Duodenal mucosa (tissue), 2 donors: ENCODE measurements at regions not wholly inside any gene's neighbourhood (a gene's known extent, or its start where the extent isn't known, plus 50 kb on each side); places are given as distances from the start of the nearest gene placed in this dataset.
A peak's percentile ranks its signal among the peaks of the same experiment; 100 is the strongest.

Source experiments
- H3K27ac ChIP-seq: one replicate; pipeline ENCODE4 v1.7.0; 2013; ENCODE audit warnings: low read depth, low read length
- H3K27me3 ChIP-seq, 2 donors: one replicate each; pipeline ENCODE4 v1.7.0; 2013; ENCODE audit warnings: low read length in 2 of 2, control low read depth in 1 of 2; ENCODE audit not compliant: insufficient read depth in 2 of 2, control insufficient read depth in 1 of 2
- H3K36me3 ChIP-seq, 2 donors: one replicate each; pipeline ENCODE4 v1.7.0; 2013; ENCODE audit warnings: low read length in 2 of 2, control low read depth in 1 of 2; ENCODE audit not compliant: insufficient read depth in 2 of 2, control insufficient read depth in 1 of 2
- H3K4me1 ChIP-seq, 2 donors: one replicate each; pipeline ENCODE4 v1.7.0; 2013; ENCODE audit warnings: low read length in 2 of 2, control low read depth in 1 of 2; ENCODE audit not compliant: insufficient read depth in 2 of 2, control insufficient read depth in 1 of 2
- H3K4me3 ChIP-seq, 2 donors: one replicate each; pipeline ENCODE4 v1.7.0; 2013; ENCODE audit warnings: low read length in 2 of 2, low read depth in 1 of 2
- H3K9ac ChIP-seq, 2 donors: one replicate each; pipeline ENCODE4 v1.7.0; 2013; ENCODE audit warnings: low read length in 2 of 2, low read depth in 1 of 2
- H3K9me3 ChIP-seq, 2 donors: one replicate each; pipeline ENCODE4 v1.7.0; 2013; ENCODE audit warnings: low read length in 2 of 2, control low read depth in 1 of 2; ENCODE audit not compliant: control insufficient read depth in 1 of 2

DNA sequence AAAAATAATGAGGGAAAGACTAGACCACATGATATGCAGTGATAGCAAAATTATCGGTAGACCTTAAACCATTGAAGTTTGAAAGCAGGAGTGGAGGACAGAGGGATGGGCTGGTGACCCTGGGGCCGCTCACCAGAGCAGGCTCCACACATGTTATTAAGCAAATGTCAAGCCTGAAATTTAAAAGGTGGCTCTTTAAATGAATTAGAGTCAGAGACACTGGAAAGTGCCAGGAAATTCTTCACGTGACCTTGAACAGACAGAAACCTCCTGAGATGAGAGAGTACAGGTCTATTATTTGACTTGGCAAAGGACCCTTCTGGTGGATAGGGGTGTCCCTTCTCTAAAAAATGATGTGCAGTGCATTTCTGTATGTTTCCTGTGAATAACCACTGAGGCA is 111.0 kb upstream of the CPEB4 start:
- Histone ChIP-seq H3K36me3 (no peaks in the 10 kb centered on the region), H3K27ac (no peak overlapping the region), H3K27me3 (no peaks in the 10 kb centered on the region), H3K9ac (no peak overlapping the region), H3K4me1 (peaks cover 20% of the 10 kb centered on the region in 2 donors), H3K9me3 (no peaks in the 10 kb centered on the region), H3K4me3 (no peak overlapping the region)

GRCh38 chr5:173777674-173778073 is 110.5 kb upstream of the CPEB4 start:
- H3K4me3 ChIP-seq: no peak overlapping the region
- no peaks in the 10 kb centered on the region for H3K27me3 ChIP-seq
- H3K9me3 ChIP-seq: no peaks in the 10 kb centered on the region
- no peak overlapping the region for H3K9ac ChIP-seq
- H3K4me1 ChIP-seq: peaks cover 20% of the 10 kb centered on the region in 2 donors
- no peak overlapping the region for H3K27ac ChIP-seq
- no peaks in the 10 kb centered on the region for H3K36me3 ChIP-seq

DNA sequence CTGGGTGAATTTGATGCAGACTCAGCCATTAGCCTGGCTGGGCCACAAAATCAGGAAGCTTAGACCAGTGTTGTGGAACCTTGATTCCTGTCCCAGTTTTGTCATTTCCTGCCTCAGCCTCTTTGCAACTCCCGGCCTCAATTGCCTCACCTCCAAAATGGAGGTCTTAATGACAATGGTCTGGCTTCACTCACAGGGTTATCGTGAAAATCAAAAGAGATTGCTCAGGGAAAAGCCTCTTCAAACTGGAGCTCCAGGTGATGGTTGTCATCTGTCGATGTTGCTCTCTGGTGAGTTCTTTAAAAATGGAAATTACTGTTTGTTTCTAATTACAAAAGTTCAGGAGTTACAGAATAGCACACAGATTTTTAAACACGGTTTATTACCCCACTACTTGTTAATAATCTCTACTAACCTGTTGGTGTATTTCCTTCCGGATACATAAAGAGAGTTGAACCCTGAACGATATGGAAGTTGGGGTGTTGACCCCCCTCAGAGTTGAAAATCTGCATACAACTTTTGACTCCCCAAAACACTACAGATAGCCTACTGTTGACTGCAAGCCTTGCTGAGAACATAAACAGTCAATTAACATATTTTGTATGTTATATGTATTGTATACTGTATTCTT is 109.9 kb upstream of the CPEB4 start:
- Histone ChIP-seq H3K36me3 (no peaks in the 10 kb centered on the region), H3K27ac (no peak overlapping the region)

DNA sequence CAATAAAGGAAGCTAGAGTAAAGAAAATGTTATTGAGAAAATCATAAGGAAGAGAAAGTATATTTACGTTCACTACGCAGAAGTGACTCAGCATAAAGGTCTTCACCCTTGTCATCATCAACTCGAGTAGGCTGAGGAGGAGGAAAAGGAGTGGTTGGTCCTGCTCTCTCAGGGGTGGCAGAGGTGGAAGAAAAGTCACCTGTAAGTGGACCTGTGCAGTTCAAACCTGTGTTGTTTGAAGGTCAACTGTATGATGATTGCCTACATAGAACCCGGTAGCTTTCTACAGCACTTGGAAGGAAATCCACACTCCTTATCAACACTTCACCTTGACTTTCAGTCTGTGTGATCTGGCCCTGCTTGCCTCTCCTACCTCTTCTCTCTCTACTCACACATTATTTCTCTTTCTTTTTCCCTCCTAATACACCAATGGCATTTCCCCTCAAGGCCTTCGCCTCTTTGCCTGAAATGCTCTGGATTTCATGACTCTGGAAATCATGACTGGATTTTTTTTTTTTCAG is 109.3 kb upstream of the CPEB4 start:
- Histone ChIP-seq H3K4me3 (no peak overlapping the region), H3K4me1 (peaks cover 20 to 22% of the 10 kb centered on the region in 2 donors), H3K9me3 (no peaks in the 10 kb centered on the region), H3K9ac (peak overlapping the region in 1 of 2 donors; percentile 2), H3K27ac (no peak overlapping the region), H3K27me3 (no peaks in the 10 kb centered on the region), H3K36me3 (no peaks in the 10 kb centered on the region)

More for the DNA sequence above, 109.9 kb upstream of the CPEB4 start:
- Histone ChIP-seq H3K9me3 (no peaks in the 10 kb centered on the region), H3K27me3 (no peaks in the 10 kb centered on the region), H3K4me1 (peaks cover 20 to 22% of the 10 kb centered on the region in 2 donors), H3K9ac (no peak overlapping the region), H3K4me3 (no peak overlapping the region)

DNA sequence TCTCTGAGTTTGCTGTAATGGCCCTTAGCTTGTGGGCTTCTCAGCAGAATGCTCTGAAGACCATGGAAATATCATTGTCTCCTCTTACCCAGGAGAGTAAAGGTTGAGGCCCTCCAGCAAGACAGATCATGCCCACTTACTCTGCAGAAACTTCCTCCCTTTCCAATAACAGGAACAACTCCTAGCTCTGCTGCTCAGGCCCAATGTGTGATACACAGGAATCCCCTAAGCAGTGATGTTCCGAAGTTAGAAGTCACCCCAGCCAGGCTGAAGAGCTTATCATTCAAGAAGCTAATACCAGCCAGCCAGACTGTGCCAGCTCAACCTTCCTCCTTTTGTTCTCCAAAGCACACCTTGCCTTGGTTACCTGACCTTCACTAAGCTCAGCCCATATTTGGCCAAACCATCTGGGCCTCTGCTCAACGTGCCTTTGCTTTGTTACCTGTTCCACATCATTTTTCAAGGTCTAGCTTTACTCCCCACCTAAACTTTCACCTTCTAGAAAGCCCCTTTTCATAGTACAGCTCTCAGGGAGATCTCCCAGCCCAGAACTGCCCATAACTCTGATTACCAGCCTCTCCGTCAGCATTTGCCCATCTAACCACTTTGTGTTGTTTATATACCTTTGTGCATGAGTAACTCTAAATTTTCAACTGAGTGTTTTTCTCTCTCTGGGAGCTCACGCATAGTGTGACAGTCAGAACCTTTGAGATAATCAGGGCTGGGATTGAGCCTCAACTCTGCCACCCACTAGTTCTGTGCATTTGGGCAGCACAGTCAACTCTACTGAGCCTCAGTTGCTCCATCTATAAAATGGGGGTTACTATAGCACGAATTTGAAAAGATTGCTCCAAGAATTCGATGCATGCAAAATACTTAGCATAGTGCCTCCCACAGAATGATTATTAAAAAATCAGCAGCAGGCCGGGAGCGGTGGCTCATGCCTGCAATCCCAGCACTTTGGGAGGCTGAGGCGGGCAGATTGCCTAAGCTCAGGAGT is 107.6 kb upstream of the CPEB4 start:
- H3K27ac ChIP-seq: no peak overlapping the region
- H3K36me3 ChIP-seq: no peaks in the 10 kb centered on the region
- peaks cover 20 to 22% of the 10 kb centered on the region in 2 donors for H3K4me1 ChIP-seq
- no peak overlapping the region for H3K9ac ChIP-seq
- H3K4me3 ChIP-seq: no peak overlapping the region
- no peaks in the 10 kb centered on the region for H3K27me3 ChIP-seq
- no peaks in the 10 kb centered on the region for H3K9me3 ChIP-seq

DNA sequence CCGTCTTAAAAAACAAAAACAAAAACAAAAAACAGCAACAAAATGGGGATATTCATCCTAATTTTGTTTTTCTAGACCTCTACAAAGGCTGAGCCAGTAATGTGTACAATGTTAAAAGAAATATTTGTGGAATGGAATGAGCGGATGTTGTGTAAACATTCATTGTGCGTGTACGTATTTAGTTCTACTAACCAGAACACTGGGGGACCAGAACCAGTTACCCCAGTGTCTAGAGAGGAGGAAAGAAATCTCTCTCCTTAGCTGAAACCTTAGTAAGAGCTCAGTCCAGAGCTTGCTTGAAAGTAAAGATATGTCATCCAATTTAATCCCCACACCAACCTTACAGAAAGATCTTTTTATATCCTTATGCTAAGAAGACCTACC is 106.7 kb upstream of the CPEB4 start:
- Histone ChIP-seq H3K9me3 (no peaks in the 10 kb centered on the region), H3K27ac (no peak overlapping the region), H3K27me3 (no peaks in the 10 kb centered on the region), H3K36me3 (no peaks in the 10 kb centered on the region), H3K9ac (no peak overlapping the region), H3K4me3 (no peak overlapping the region), H3K4me1 (peaks cover 20 to 22% of the 10 kb centered on the region in 2 donors)

- H3K4me1 ChIP-seq: peaks cover 20 to 22% of the 10 kb centered on the region in 2 donors
- H3K36me3 ChIP-seq: no peaks in the 10 kb centered on the region
- no peak overlapping the region for H3K4me3 ChIP-seq
- peak overlapping the region; percentile 42 for H3K27ac ChIP-seq
- H3K27me3 ChIP-seq: no peaks in the 10 kb centered on the region
- H3K9ac ChIP-seq: no peak overlapping the region
- H3K9me3 ChIP-seq: no peaks in the 10 kb centered on the region
Measured at GRCh38 chr5:173781816-173782670, 106.1 kb upstream of the CPEB4 start.

DNA sequence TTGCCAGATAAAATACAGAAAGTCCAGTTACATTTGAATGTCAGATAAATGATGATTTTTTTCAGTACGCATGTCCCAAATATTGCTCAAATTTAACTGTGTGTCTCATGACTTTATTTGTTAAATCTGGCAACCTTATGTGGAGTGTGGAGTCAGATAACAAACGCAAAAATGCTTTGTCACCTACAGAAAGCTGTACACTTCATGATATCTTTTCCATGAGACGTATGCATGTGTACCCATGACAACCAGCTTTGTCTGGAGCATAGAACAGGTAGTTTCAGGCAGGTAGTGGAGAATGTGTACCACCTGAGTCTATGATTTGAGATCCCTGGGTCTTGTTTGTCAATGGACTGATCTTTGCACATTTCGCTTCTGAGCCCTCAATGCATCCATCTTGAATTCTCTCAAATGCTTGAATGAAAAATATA is 105.5 kb upstream of the CPEB4 start:
- no peaks in the 10 kb centered on the region for H3K36me3 ChIP-seq
- H3K27me3 ChIP-seq: no peaks in the 10 kb centered on the region
- no peaks in the 10 kb centered on the region for H3K9me3 ChIP-seq
- peaks cover 20 to 22% of the 10 kb centered on the region in 2 donors for H3K4me1 ChIP-seq
- H3K4me3 ChIP-seq: no peak overlapping the region
- no peak overlapping the region for H3K27ac ChIP-seq
- H3K9ac ChIP-seq: no peak overlapping the region

DNA sequence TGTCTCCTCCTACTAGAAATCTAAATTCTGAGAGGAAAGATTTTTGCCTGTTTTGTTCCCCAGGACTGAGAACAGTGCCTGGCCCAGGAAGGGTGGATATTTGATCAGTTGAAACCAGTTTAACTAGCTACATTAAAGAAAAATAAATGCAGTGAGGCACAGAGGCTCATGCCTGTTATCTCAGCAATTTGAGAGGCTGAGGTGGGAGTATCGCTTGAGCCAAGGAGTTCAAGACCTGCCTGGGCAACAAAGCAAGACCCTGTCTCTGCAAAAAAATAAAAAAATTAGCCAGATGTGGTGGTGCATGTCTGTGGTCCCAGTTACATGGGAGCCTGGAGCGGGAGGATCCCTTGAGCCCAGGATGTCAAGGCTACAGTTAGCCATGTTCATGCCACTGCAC is 104.8 kb upstream of the CPEB4 start:
- Histone ChIP-seq H3K4me1 (peaks cover 14 to 22% of the 10 kb centered on the region in 2 donors), H3K4me3 (no peak overlapping the region), H3K27ac (no peak overlapping the region), H3K9me3 (no peaks in the 10 kb centered on the region), H3K27me3 (no peaks in the 10 kb centered on the region), H3K9ac (no peak overlapping the region), H3K36me3 (no peaks in the 10 kb centered on the region)
